EH (cell line): ENCODE measurements at regions not wholly inside any gene's neighbourhood (a gene's known extent, or its start where the extent isn't known, plus 50 kb on each side); places are given as distances from the start of the nearest gene placed in this dataset.

Experiments used
- DNase-seq: peaks from one replicate; pipeline ENCODE4 v3.0.0-alpha.2; 2015; ENCODE audit warnings: low read depth

GRCh38 chr21:38202811-38203210 lies 54.0 kb upstream of the KCNJ15 start:
- no peak for DNase-seq

- no peak for DNase-seq
Measured at GRCh38 chr21:38203229-38203628, 53.6 kb upstream of the KCNJ15 start.

- DNase-seq: no peak
Measured at GRCh38 chr21:38205940-38206339, 50.9 kb upstream of the KCNJ15 start.

GRCh38 chr21:38206646-38207045 lies 50.1 kb upstream of the KCNJ15 start:
- no peak for DNase-seq
